HepG2 (cell line): ENCODE measurements at regions not wholly inside any gene's neighbourhood (a gene's known extent, or its start where the extent isn't known, plus 50 kb on each side); places are given as distances from the start of the nearest gene placed in this dataset.

Experiments
- ATF3 ChIP-seq: sonication (generic); formaldehyde crosslinking; IDR thresholded peaks from 2 replicates; pipeline ENCODE4 v1.4.0; 2020; ENCODE audit warnings: missing genetic modification reagents
- CEBPB ChIP-seq: IDR thresholded peaks from 2 replicates; pipeline ENCODE4 v1.6.1; 2011; ENCODE audit warnings: low read depth, low read length, improper control_type of control experiment, borderline replicate concordance
- GLMP ChIP-seq: sonication (generic); formaldehyde crosslinking; IDR thresholded peaks from 2 replicates; pipeline ENCODE4 v1.9.0; 2021; ENCODE audit warnings: missing genetic modification reagents, mild to moderate bottlenecking, borderline replicate concordance
- NCOA5 ChIP-seq: sonication (generic); formaldehyde crosslinking; IDR thresholded peaks from 2 replicates; pipeline ENCODE4 v1.4.0; 2020; ENCODE audit warnings: missing genetic modification reagents
- POLR2A ChIP-seq, 2 experiments: IDR thresholded peaks; 2 replicates each; pipeline ENCODE4 v1.6.1; 2011; ENCODE audit warnings: low read depth in 2 of 2, low read length in 2 of 2, mild to moderate bottlenecking in 1 of 2, moderate library complexity in 1 of 2; ENCODE audit not compliant: insufficient read depth in 1 of 2
- ZNF414 ChIP-seq: sonication (generic); formaldehyde crosslinking; IDR thresholded peaks from 2 replicates; pipeline ENCODE4 v1.5.0; 2020; ENCODE audit warnings: missing genetic modification reagents
- TF ChIP-seq, protein P1 (sequence below): sonication (generic); formaldehyde crosslinking; IDR thresholded peaks from 2 replicates; pipeline ENCODE4 v1.5.0; 2020; ENCODE audit warnings: mild to moderate bottlenecking, missing genetic modification reagents, moderate library complexity
- TF ChIP-seq, protein P2 (sequence below): IDR thresholded peaks from 2 replicates; pipeline ENCODE4 v1.6.1; 2012; ENCODE audit warnings: low read length, improper control_type of control experiment

DNA sequence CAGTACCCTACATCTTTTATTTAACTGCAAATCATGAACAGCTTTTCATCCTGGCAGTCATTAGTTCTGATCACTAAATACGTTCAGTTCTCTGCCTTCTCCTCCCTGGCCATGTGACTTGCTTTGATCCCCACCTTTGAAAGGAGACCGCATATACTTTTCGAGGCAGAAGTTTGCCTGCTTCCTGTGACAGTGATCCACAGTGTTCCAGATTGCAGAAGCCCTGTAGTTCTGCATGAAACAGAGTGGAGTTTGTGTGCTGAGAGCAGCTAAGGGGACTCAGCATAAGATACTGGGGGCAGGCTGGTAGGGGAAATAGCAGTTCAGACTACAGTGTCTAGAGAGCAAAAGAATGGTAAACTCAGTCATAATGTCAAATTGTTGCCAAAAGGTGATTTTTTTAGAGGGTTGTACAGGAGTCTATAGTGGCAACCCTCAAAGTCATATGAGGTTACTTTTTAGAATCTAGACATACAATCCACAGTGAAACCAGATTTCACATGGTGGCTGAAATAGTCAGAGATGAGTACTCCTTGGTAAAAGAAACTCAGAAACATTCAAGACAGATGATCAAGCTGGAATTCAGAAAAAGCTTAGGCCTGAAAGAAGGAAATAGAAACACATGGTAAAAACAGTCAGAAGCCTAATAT, 1800.4 kb upstream of the CELF4 start:
- TF ChIP-seq GLMP (no peak), POLR2A (IDR thresholded peaks at IDR 0.05; ENCODE audit: insufficient read depth in 1 of 2, low read depth in 2 of 2, low read length in 2 of 2) (no peak), ZNF414 (no peak), ATF3 (no peak), CEBPB (no peak), NCOA5 (CRISPR knock-in tag) (no peak)
- TF ChIP-seq, protein P1, sequence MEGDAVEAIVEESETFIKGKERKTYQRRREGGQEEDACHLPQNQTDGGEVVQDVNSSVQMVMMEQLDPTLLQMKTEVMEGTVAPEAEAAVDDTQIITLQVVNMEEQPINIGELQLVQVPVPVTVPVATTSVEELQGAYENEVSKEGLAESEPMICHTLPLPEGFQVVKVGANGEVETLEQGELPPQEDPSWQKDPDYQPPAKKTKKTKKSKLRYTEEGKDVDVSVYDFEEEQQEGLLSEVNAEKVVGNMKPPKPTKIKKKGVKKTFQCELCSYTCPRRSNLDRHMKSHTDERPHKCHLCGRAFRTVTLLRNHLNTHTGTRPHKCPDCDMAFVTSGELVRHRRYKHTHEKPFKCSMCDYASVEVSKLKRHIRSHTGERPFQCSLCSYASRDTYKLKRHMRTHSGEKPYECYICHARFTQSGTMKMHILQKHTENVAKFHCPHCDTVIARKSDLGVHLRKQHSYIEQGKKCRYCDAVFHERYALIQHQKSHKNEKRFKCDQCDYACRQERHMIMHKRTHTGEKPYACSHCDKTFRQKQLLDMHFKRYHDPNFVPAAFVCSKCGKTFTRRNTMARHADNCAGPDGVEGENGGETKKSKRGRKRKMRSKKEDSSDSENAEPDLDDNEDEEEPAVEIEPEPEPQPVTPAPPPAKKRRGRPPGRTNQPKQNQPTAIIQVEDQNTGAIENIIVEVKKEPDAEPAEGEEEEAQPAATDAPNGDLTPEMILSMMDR: no peak
- TF ChIP-seq, protein P2, sequence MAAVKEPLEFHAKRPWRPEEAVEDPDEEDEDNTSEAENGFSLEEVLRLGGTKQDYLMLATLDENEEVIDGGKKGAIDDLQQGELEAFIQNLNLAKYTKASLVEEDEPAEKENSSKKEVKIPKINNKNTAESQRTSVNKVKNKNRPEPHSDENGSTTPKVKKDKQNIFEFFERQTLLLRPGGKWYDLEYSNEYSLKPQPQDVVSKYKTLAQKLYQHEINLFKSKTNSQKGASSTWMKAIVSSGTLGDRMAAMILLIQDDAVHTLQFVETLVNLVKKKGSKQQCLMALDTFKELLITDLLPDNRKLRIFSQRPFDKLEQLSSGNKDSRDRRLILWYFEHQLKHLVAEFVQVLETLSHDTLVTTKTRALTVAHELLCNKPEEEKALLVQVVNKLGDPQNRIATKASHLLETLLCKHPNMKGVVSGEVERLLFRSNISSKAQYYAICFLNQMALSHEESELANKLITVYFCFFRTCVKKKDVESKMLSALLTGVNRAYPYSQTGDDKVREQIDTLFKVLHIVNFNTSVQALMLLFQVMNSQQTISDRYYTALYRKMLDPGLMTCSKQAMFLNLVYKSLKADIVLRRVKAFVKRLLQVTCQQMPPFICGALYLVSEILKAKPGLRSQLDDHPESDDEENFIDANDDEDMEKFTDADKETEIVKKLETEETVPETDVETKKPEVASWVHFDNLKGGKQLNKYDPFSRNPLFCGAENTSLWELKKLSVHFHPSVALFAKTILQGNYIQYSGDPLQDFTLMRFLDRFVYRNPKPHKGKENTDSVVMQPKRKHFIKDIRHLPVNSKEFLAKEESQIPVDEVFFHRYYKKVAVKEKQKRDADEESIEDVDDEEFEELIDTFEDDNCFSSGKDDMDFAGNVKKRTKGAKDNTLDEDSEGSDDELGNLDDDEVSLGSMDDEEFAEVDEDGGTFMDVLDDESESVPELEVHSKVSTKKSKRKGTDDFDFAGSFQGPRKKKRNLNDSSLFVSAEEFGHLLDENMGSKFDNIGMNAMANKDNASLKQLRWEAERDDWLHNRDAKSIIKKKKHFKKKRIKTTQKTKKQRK: no peak
